ENCODE measurements at regions not wholly inside any gene's neighbourhood (a gene's known extent, or its start where the extent isn't known, plus 50 kb on each side); places are given as distances from the start of the nearest gene placed in this dataset.
A peak's percentile ranks its signal among the peaks of the same experiment; 100 is the strongest.

- WGBS, 2 donors: 93 to 98% methylated on average over 5 of the region's 5 CpGs
- H3K27me3 ChIP-seq: no peaks in the 10 kb centered on the region
- H3K9me3 ChIP-seq: no peaks in the 10 kb centered on the region
- H3K27ac ChIP-seq: no peak overlapping the region
- no peak for TF ChIP-seq CTCF (IDR thresholded peaks at IDR 0.05)
- TF ChIP-seq EP300 (IDR thresholded peaks at IDR 0.05): no peak
- no peak for TF ChIP-seq POLR2A (IDR thresholded peaks at IDR 0.05)
- TF ChIP-seq POLR2AphosphoS5 (IDR thresholded peaks at IDR 0.05): no peak
- no peak for DNase-seq
- no peaks in the 10 kb centered on the region for H3K36me3 ChIP-seq
- H3K4me3 ChIP-seq: no peak overlapping the region
- ATAC-seq (ENCODE audit: low FRiP score in 2 of 2): no peak
- H3K4me1 ChIP-seq: peaks cover 0 to 3% (median 0%) of the 10 kb centered on the region in 4 donors
Measured at GRCh38 chr4:42732776-42733175, 75.9 kb upstream of the ATP8A1 start.

DNA sequence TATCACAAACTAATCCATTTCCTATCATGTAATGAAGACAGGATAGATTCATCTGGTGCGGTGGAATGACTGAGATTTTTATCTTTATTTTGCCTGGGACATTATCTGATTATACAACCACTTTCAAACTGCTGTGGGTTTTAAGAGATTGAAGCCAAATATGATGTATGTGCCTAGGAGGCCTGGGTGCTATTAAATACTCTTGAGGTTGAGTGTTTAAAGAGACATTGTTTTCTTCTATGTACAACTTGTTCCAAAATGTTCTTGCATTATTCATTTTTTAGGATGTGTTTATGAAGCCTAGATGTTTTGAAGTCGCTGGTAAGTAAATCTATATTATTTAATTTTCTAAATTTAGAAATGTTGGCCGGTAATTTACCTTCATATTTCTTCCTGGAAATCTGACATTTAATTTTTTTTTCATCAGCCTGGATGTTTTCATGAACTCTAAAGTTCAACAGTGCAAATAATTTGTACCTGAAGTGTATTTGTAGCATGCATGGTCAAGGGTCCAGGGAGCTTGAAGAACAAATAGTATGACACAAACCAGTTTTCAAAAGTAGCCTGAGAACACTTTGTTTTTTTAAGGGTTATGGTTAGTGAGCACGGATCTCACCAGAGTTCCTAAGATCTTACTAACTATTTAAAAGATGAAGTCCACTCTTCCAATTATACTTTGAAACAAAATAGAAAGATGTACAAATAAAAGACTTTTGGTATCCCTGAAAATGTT, 72.8 kb upstream of the ATP8A1 start:
- Histone ChIP-seq H3K9me3 (no peaks in the 10 kb centered on the region), H3K27me3 (no peaks in the 10 kb centered on the region), H3K27ac (no peak overlapping the region), H3K36me3 (no peaks in the 10 kb centered on the region), H3K4me1 (peaks cover 0 to 3% (median 0%) of the 10 kb centered on the region in 4 donors), H3K4me3 (no peak overlapping the region)
- no peak for DNase-seq
- 55 to 61% methylated on average over 4 of the region's 4 CpGs for WGBS, 2 donors
- no peak for TF ChIP-seq POLR2A (IDR thresholded peaks at IDR 0.05)
- TF ChIP-seq EP300 (IDR thresholded peaks at IDR 0.05): no peak
- no peak for TF ChIP-seq POLR2AphosphoS5 (IDR thresholded peaks at IDR 0.05)
- no peak for TF ChIP-seq CTCF (IDR thresholded peaks at IDR 0.05)
- ATAC-seq (ENCODE audit: low FRiP score in 2 of 2): peak; percentile 46 to 69

DNA sequence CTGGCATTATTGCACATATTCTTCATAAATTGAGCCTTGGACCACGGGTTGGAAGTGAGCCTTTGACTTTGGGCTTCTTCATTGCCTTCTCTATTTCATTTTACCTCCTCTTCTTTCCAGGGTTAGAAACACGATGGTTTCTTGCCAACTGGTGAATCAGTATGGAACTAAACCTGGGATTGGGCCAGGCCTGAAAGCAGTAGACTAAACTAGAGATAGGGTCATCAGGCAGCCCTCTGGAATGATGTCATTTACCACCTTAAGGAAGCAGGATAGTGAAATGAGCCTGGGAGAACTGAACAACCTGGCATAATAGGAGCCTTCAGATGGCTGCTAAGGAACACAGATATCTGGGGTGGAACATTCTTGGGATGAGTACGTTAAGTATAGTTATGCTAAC, 67.5 kb upstream of the ATP8A1 start:
- DNase-seq: no peak
- H3K4me3 ChIP-seq: no peak overlapping the region
- 82% methylated on average over 3 of the region's 3 CpGs for WGBS, 2 donors
- no peak for ATAC-seq (ENCODE audit: low FRiP score in 2 of 2)
- no peaks in the 10 kb centered on the region for H3K9me3 ChIP-seq
- no peaks in the 10 kb centered on the region for H3K27me3 ChIP-seq
- TF ChIP-seq POLR2AphosphoS5 (IDR thresholded peaks at IDR 0.05): no peak
- TF ChIP-seq CTCF (IDR thresholded peaks at IDR 0.05): no peak
- no peak for TF ChIP-seq POLR2A (IDR thresholded peaks at IDR 0.05)
- peaks cover 0 to under 1% (median 0%) of the 10 kb centered on the region in 4 donors for H3K4me1 ChIP-seq
- H3K27ac ChIP-seq: no peak overlapping the region
- H3K36me3 ChIP-seq: no peaks in the 10 kb centered on the region

GRCh38 chr4:42720533-42720932, 63.6 kb upstream of the ATP8A1 start:
- Histone ChIP-seq H3K4me3 (no peak overlapping the region), H3K36me3 (no peaks in the 10 kb centered on the region), H3K27ac (no peak overlapping the region), H3K27me3 (no peaks in the 10 kb centered on the region), H3K4me1 (peaks cover 0 to 5% (median 4%) of the 10 kb centered on the region in 4 donors), H3K9me3 (no peaks in the 10 kb centered on the region)
- TF ChIP-seq EP300 (IDR thresholded peaks at IDR 0.05) (no peak), CTCF (IDR thresholded peaks at IDR 0.05) (no peak)
- ATAC-seq (ENCODE audit: low FRiP score in 2 of 2) (no peak), DNase-seq (no peak)
- WGBS, 2 donors: 52 to 54% methylated on average over 1 of the region's 1 CpG

- H3K4me3 ChIP-seq: no peak overlapping the region
- ATAC-seq (ENCODE audit: low FRiP score in 2 of 2) (no peak), DNase-seq (no peak)
- no peaks in the 10 kb centered on the region for H3K36me3 ChIP-seq
- 42 to 46% methylated on average over 1 of the region's 1 CpG for WGBS, 2 donors
- no peaks in the 10 kb centered on the region for H3K27me3 ChIP-seq
- H3K9me3 ChIP-seq: no peaks in the 10 kb centered on the region
- peak overlapping the region in 1 of 4 donors; percentile 28 for H3K27ac ChIP-seq
- TF ChIP-seq CTCF (IDR thresholded peaks at IDR 0.05): no peak
- H3K4me1 ChIP-seq: peaks cover 0 to 5% (median 4%) of the 10 kb centered on the region in 4 donors
Measured at GRCh38 chr4:42719257-42719656, 62.4 kb upstream of the ATP8A1 start.

Data from upper lobe of left lung (tissue), 6 donors.